ENCODE measurements at regions not wholly inside any gene's neighbourhood (a gene's known extent, or its start where the extent isn't known, plus 50 kb on each side); places are given as distances from the start of the nearest gene placed in this dataset.

GRCh38 chr1:186770421-186770820 lies 58.3 kb upstream of the PLA2G4A start:
- TF ChIP-seq CTCF (IDR thresholded peaks at IDR 0.05; ENCODE audit: insufficient read depth, low read depth, low read length) (no peak), EZH2 (IDR thresholded peaks at IDR 0.05; ENCODE audit: insufficient read depth, low read length) (no peak)

Measured in astrocyte (in vitro differentiated cells and primary cell).